GM12878 (cell line): ENCODE measurements at regions not wholly inside any gene's neighbourhood (a gene's known extent, or its start where the extent isn't known, plus 50 kb on each side); places are given as distances from the start of the nearest gene placed in this dataset.

Source experiments
- ATAC-seq: fragments of 200-7000 bp; cut with Tn5 transposase; 3 replicates; pipeline ENCODE4 v1.9.1; 2020; ENCODE audit warnings: mild to moderate bottlenecking, moderate library complexity
- BruUV-seq: library from RNA; stranded (reverse); fragments of 400-500 nt; replicated peaks from 2 replicates; lab custom pipeline; 2021; lab: Mats Ljungman, UMichigan
- CTCF ChIA-PET: fragments of 300-600 bp; sonication (Branson Sonifier 250); formaldehyde crosslinking; extraction: SDS; loops from one replicate; lab custom pipeline; 2021; ENCODE audit warnings: inconsistent platforms; lab: Yijun Ruan, JAX
- POLR2A ChIA-PET: fragments of 350-600 bp; formaldehyde crosslinking; extraction: SDS; loops from one replicate; lab custom pipeline; 2021; ENCODE audit warnings: inconsistent platforms; lab: Charles Lee
- RAD21 ChIA-PET: fragments of 300-600 bp; sonication (Branson Sonifier 250); formaldehyde crosslinking; loops from one replicate; lab custom pipeline; 2023; ENCODE audit warnings: antibody characterized with exemption; ENCODE audit not compliant: unreplicated experiment; lab: Charles Lee
- SMC1A ChIA-PET: fragments of 300-600 bp; sonication (Branson Sonifier 250); formaldehyde crosslinking; loops from one replicate; lab custom pipeline; 2023; ENCODE audit not compliant: unreplicated experiment, uncharacterized antibody; lab: Charles Lee
- DNase-seq: peaks from one replicate; pipeline ENCODE4 v3.0.0-alpha.2; 2011; ENCODE audit warnings: low read depth, low spot score
- FAIRE-seq: peaks from 3 replicates; lab custom pipeline; 2011; peaks lifted over from hg19 to GRCh38; lab: Jason Lieb, UNC
- H2AFZ ChIP-seq: 2 replicates; pipeline ENCODE4 v1.6.0; 2011; ENCODE audit warnings: low read depth, low read length, control low read depth; ENCODE audit not compliant: control insufficient read depth
- H3K27ac ChIP-seq: 2 replicates; pipeline ENCODE4 v1.5.1; 2011; ENCODE audit warnings: control low read depth; ENCODE audit not compliant: control insufficient read depth, insufficient read depth
- H3K27me3 ChIP-seq, 2 experiments: replicated peaks in 1 of 2; 2 replicates each; pipeline versions ENCODE4 v1.6.0 to v1.6.1; 2011; ENCODE audit warnings: low read length in 1 of 2; ENCODE audit not compliant: control insufficient read depth in 2 of 2, insufficient read depth in 2 of 2
- H3K36me3 ChIP-seq, 2 experiments: 2 replicates each; pipeline ENCODE4 v1.5.1; 2011; ENCODE audit warnings: low read length in 1 of 2; ENCODE audit not compliant: control insufficient read depth in 2 of 2, insufficient read depth in 2 of 2
- H3K4me1 ChIP-seq: 2 replicates; pipeline ENCODE4 v1.6.1; 2011; ENCODE audit warnings: mild to moderate bottlenecking, low read length, moderate library complexity, mixed read lengths; ENCODE audit not compliant: control insufficient read depth, insufficient read depth
- H3K4me2 ChIP-seq: 2 replicates; pipeline ENCODE4 v1.6.0; 2011; ENCODE audit warnings: control low read depth; ENCODE audit not compliant: control insufficient read depth, insufficient read depth
- H3K4me3 ChIP-seq: fragments of 200-600 bp; sonication (generic); 2 replicates; pipeline ENCODE4 v1.5.1; 2016
- H3K79me2 ChIP-seq: 2 replicates; pipeline ENCODE4 v1.6.0; 2011; ENCODE audit warnings: low read length; ENCODE audit not compliant: control insufficient read depth, insufficient read depth
- H3K9ac ChIP-seq: 2 replicates; pipeline ENCODE4 v1.8.0; 2011; ENCODE audit warnings: low read length, control low read depth, mixed read lengths; ENCODE audit not compliant: control insufficient read depth, insufficient read depth
- H3K9me3 ChIP-seq: replicated peaks from 3 replicates; pipeline ENCODE4 v1.5.1; 2011; ENCODE audit warnings: mild to moderate bottlenecking, low read length; ENCODE audit not compliant: control insufficient read depth, insufficient read depth
- H4K20me1 ChIP-seq: 2 replicates; pipeline ENCODE4 v1.6.0; 2011; ENCODE audit not compliant: control insufficient read depth, insufficient read depth
- ATF7 ChIP-seq: fragments of 450-650 bp; IDR thresholded peaks from 2 replicates; pipeline ENCODE4 v1.6.1; 2016; ENCODE audit warnings: low read depth, mild to moderate bottlenecking
- EZH2 ChIP-seq: IDR thresholded peaks from 2 replicates; pipeline ENCODE4 v1.6.1; 2012; ENCODE audit warnings: low read depth, mild to moderate bottlenecking, control low read depth, inconsistent platforms, low read length, borderline replicate concordance; ENCODE audit not compliant: control insufficient read depth
- HDAC6 ChIP-seq: fragments of 200-600 bp; sonication (generic); IDR thresholded peaks from one replicate; pipeline ENCODE4 v1.8.0; 2017; ENCODE audit warnings: antibody characterized with exemption; ENCODE audit not compliant: unreplicated experiment
- MTA3 ChIP-seq: IDR thresholded peaks from 2 replicates; pipeline ENCODE4 v1.6.1; 2012; ENCODE audit warnings: low read length, inconsistent platforms, borderline replicate concordance
- PAX5 ChIP-seq: IDR thresholded peaks from 2 replicates; pipeline ENCODE4 v1.6.1; 2011; ENCODE audit warnings: low read depth, low read length, borderline replicate concordance
- PBX3 ChIP-seq: IDR thresholded peaks from 2 replicates; pipeline ENCODE4 v1.6.1; 2011; ENCODE audit warnings: mild to moderate bottlenecking, low read depth, low read length, moderate library complexity; ENCODE audit not compliant: insufficient replicate concordance
- PRDM15 ChIP-seq: fragments of 450-650 bp; formaldehyde crosslinking; IDR thresholded peaks from 2 replicates; pipeline ENCODE4 v1.4.0; 2020; ENCODE audit warnings: mild to moderate bottlenecking, moderate library complexity
- RAD21 ChIP-seq: IDR thresholded peaks from 2 replicates; pipeline ENCODE4 v1.6.1; 2011; ENCODE audit warnings: mild to moderate bottlenecking, low read depth, low read length, moderate library complexity; ENCODE audit not compliant: insufficient read depth
- RAD51 ChIP-seq: fragments of 450-650 bp; IDR thresholded peaks from 2 replicates; pipeline ENCODE4 v1.6.1; 2016; ENCODE audit warnings: moderate library complexity, mild to moderate bottlenecking, inconsistent platforms
- SMARCA5 ChIP-seq: fragments of 450-650 bp; IDR thresholded peaks from 2 replicates; pipeline ENCODE4 v1.6.1; 2017; ENCODE audit warnings: mild to moderate bottlenecking
- SRF ChIP-seq, 2 experiments: IDR thresholded peaks; 2 replicates each; pipeline ENCODE4 v1.6.1; 2011; ENCODE audit warnings: low read depth in 2 of 2, low read length in 2 of 2, mild to moderate bottlenecking in 1 of 2, moderate library complexity in 1 of 2
- TARDBP ChIP-seq: IDR thresholded peaks from 2 replicates; pipeline ENCODE4 v1.6.1; 2016; ENCODE audit warnings: borderline replicate concordance
- WGBS: methylation state at CpG from one replicate; pipeline ENCODE4 v1.1.6; 2016; ENCODE audit warnings: low lambda C conversion rate; ENCODE audit not compliant: insufficient replicate concordance, insufficient coverage; ENCODE audit errors: missing lambda C conversion rate; 5-methylcytosine and 5-hydroxymethylcytosine counted together
- in situ Hi-C: fragments of 300-500 bp; cut with MboI; formaldehyde crosslinking; loops from 9 replicates; pipeline ENCODE4 v1.14.3; 2018; ENCODE audit warnings: mixed read lengths
- intact Hi-C: fragments of 100-400 bp; cut with micrococcal nuclease; formaldehyde crosslinking; loops from one replicate; pipeline ENCODE4 v1.14.2; 2022; ENCODE audit not compliant: unreplicated experiment
- TF ChIP-seq, protein P1 (sequence below): IDR thresholded peaks from 2 replicates; pipeline ENCODE4 v1.6.1; 2012; ENCODE audit warnings: low read depth, low read length, improper control_type of control experiment
- TF ChIP-seq, protein P2 (sequence below): fragments of 450-650 bp; IDR thresholded peaks from 2 replicates; pipeline ENCODE4 v1.6.1; 2018; ENCODE audit warnings: borderline replicate concordance, mild to moderate bottlenecking; ENCODE audit not compliant: partially characterized antibody
- TF ChIP-seq, protein P3 (sequence below): fragments of 450-650 bp; IDR thresholded peaks from 2 replicates; pipeline ENCODE4 v1.6.1; 2017; ENCODE audit warnings: low read depth, mild to moderate bottlenecking, moderate library complexity

GRCh38 chr11:15806217-15806616 lies 550.1 kb downstream of the SOX6 start:
- Histone ChIP-seq H3K79me2 (no peaks in the 10 kb centered on the region), H3K9me3 (no peaks in the 10 kb centered on the region), H3K4me3 (no peak overlapping the region), H3K36me3 (no peaks in the 10 kb centered on the region), H3K27me3 (no peaks in the 10 kb centered on the region)
- in situ Hi-C loops: no loop called here
- intact Hi-C loops: no loop called here
- no peak for TF ChIP-seq ATF7
- no peak for TF ChIP-seq EZH2
- TF ChIP-seq PAX5: no peak
- TF ChIP-seq, protein P1, sequence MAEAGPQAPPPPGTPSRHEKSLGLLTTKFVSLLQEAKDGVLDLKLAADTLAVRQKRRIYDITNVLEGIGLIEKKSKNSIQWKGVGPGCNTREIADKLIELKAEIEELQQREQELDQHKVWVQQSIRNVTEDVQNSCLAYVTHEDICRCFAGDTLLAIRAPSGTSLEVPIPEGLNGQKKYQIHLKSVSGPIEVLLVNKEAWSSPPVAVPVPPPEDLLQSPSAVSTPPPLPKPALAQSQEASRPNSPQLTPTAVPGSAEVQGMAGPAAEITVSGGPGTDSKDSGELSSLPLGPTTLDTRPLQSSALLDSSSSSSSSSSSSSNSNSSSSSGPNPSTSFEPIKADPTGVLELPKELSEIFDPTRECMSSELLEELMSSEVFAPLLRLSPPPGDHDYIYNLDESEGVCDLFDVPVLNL: no peak
- TF ChIP-seq, protein P2, sequence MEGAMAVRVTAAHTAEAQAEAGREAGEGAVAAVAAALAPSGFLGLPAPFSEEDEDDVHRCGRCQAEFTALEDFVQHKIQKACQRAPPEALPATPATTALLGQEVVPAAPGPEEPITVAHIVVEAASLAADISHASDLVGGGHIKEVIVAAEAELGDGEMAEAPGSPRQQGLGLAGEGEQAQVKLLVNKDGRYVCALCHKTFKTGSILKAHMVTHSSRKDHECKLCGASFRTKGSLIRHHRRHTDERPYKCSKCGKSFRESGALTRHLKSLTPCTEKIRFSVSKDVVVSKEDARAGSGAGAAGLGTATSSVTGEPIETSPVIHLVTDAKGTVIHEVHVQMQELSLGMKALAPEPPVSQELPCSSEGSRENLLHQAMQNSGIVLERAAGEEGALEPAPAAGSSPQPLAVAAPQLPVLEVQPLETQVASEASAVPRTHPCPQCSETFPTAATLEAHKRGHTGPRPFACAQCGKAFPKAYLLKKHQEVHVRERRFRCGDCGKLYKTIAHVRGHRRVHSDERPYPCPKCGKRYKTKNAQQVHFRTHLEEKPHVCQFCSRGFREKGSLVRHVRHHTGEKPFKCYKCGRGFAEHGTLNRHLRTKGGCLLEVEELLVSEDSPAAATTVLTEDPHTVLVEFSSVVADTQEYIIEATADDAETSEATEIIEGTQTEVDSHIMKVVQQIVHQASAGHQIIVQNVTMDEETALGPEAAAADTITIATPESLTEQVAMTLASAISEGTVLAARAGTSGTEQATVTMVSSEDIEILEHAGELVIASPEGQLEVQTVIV: no peak
- no peak for TF ChIP-seq RAD51
- no peak for TF ChIP-seq HDAC6
- TF ChIP-seq, protein P3, sequence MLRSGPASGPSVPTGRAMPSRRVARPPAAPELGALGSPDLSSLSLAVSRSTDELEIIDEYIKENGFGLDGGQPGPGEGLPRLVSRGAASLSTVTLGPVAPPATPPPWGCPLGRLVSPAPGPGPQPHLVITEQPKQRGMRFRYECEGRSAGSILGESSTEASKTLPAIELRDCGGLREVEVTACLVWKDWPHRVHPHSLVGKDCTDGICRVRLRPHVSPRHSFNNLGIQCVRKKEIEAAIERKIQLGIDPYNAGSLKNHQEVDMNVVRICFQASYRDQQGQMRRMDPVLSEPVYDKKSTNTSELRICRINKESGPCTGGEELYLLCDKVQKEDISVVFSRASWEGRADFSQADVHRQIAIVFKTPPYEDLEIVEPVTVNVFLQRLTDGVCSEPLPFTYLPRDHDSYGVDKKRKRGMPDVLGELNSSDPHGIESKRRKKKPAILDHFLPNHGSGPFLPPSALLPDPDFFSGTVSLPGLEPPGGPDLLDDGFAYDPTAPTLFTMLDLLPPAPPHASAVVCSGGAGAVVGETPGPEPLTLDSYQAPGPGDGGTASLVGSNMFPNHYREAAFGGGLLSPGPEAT: no peak
- no peak for TF ChIP-seq RAD21
- TF ChIP-seq PBX3: no peak
- TF ChIP-seq MTA3: no peak
- no peak for TF ChIP-seq PRDM15 (CRISPR knock-in tag)
- no peak for TF ChIP-seq TARDBP
- no peak for TF ChIP-seq SRF (IDR thresholded peaks at IDR 0.05; ENCODE audit: low read depth in 2 of 2, low read length in 2 of 2)
- no peak for TF ChIP-seq SMARCA5
- TF ChIP-seq, all 136 proteins: peak for 0
- H3K27ac ChIP-seq: no peak overlapping the region
- no peaks in the 10 kb centered on the region for H3K4me1 ChIP-seq
- H2AFZ ChIP-seq: no peak overlapping the region
- ChIA-PET RAD21 (no interaction called here), CTCF (interaction anchor here (0.6 kb wide), 1 partner anchor 68 kb away, joined by 3 read pairs; no protein-coding TSS in a partner anchor), POLR2A (no interaction called here), SMC1A (no interaction called here)
- FAIRE-seq (no peak), DNase-seq (no peak), ATAC-seq (no peak)
- no peak overlapping the region for H3K4me2 ChIP-seq
- 6% methylated on average over 4 of the region's 4 CpGs for WGBS
- no TSS peak for BruUV-seq
- no peak overlapping the region for H3K9ac ChIP-seq
- no peaks in the 10 kb centered on the region for H4K20me1 ChIP-seq
